H9 (cell line): ENCODE measurements at regions not wholly inside any gene's neighbourhood (a gene's known extent, or its start where the extent isn't known, plus 50 kb on each side); places are given as distances from the start of the nearest gene placed in this dataset.

Source experiments
- DNase-seq: peaks from one replicate; pipeline ENCODE4 v3.0.0-alpha.2; 2017
- H2AFZ ChIP-seq: one replicate; pipeline ENCODE4 v1.6.1; 2013; ENCODE audit warnings: mild to moderate bottlenecking, low read length, control low read depth, moderate library complexity
- H2AK5ac ChIP-seq: 2 replicates; pipeline ENCODE4 v1.6.1; 2013; ENCODE audit warnings: low read length, control low read depth, mixed read lengths; ENCODE audit not compliant: insufficient read length
- H2BK120ac ChIP-seq: one replicate; pipeline ENCODE4 v1.6.1; 2013; ENCODE audit warnings: low read depth, mild to moderate bottlenecking, low read length, control low read depth, inconsistent platforms; ENCODE audit not compliant: poor library complexity, severe bottlenecking
- H2BK12ac ChIP-seq: 2 replicates; pipeline ENCODE4 v1.6.1; 2013; ENCODE audit warnings: low read length, control low read depth, mixed read lengths, low read depth; ENCODE audit not compliant: insufficient read length
- H2BK15ac ChIP-seq: 2 replicates; pipeline ENCODE4 v1.6.1; 2013; ENCODE audit warnings: low read depth, low read length, control low read depth
- H2BK20ac ChIP-seq: one replicate; pipeline ENCODE4 v1.6.1; 2013; ENCODE audit warnings: low read depth, mild to moderate bottlenecking, low read length, control low read depth, inconsistent platforms; ENCODE audit not compliant: poor library complexity, severe bottlenecking
- H2BK5ac ChIP-seq: 2 replicates; pipeline ENCODE4 v1.6.1; 2013; ENCODE audit warnings: low read length, control low read depth, mixed read lengths; ENCODE audit not compliant: insufficient read length
- H3K14ac ChIP-seq: 2 replicates; pipeline ENCODE4 v1.6.1; 2013; ENCODE audit warnings: low read length, control low read depth; ENCODE audit not compliant: insufficient read depth
- H3K18ac ChIP-seq: 2 replicates; pipeline ENCODE4 v1.6.1; 2013; ENCODE audit warnings: low read depth, mild to moderate bottlenecking, mixed read lengths, low read length, control low read depth; ENCODE audit not compliant: insufficient read length
- H3K23ac ChIP-seq: 2 replicates; pipeline ENCODE4 v1.6.1; 2013; ENCODE audit warnings: low read length, control low read depth, mixed read lengths, low read depth; ENCODE audit not compliant: insufficient read length
- H3K23me2 ChIP-seq: 2 replicates; pipeline ENCODE4 v1.6.1; 2013; ENCODE audit warnings: low read depth, mild to moderate bottlenecking, mixed read lengths, low read length, control low read depth; ENCODE audit not compliant: insufficient read length, poor library complexity, severe bottlenecking
- H3K27ac ChIP-seq: 2 replicates; pipeline ENCODE4 v1.5.1; 2013; ENCODE audit warnings: low read length, control low read depth, mixed read lengths, low read depth; ENCODE audit not compliant: insufficient read length
- H3K27me3 ChIP-seq: 2 replicates; pipeline ENCODE4 v1.6.1; 2013; ENCODE audit warnings: low read length, control low read depth, inconsistent platforms; ENCODE audit not compliant: insufficient read depth
- H3K4ac ChIP-seq: 2 replicates; pipeline ENCODE4 v1.6.1; 2013; ENCODE audit warnings: low read depth, mild to moderate bottlenecking, control low read depth, inconsistent platforms, low read length, moderate library complexity
- H3K4me1 ChIP-seq: 2 replicates; pipeline ENCODE4 v1.6.1; 2013; ENCODE audit warnings: low read length, control low read depth, inconsistent platforms; ENCODE audit not compliant: insufficient read depth
- H3K4me2 ChIP-seq: 2 replicates; pipeline ENCODE4 v1.6.1; 2013; ENCODE audit warnings: low read length, control low read depth, mixed read lengths; ENCODE audit not compliant: insufficient read length, insufficient read depth
- H3K56ac ChIP-seq: 2 replicates; pipeline ENCODE4 v1.6.1; 2013; ENCODE audit warnings: low read depth, mild to moderate bottlenecking, mixed read lengths, low read length, control low read depth; ENCODE audit not compliant: insufficient read length
- H3K79me1 ChIP-seq: 2 replicates; pipeline ENCODE4 v1.6.1; 2013; ENCODE audit warnings: low read depth, mild to moderate bottlenecking, moderate library complexity, low read length, control low read depth, inconsistent platforms; ENCODE audit not compliant: insufficient read depth, poor library complexity, severe bottlenecking
- H3K79me2 ChIP-seq: 2 replicates; pipeline ENCODE4 v1.6.1; 2013; ENCODE audit warnings: low read length, control low read depth, inconsistent platforms; ENCODE audit not compliant: insufficient read depth
- H3K9ac ChIP-seq: 2 replicates; pipeline ENCODE4 v1.6.1; 2013; ENCODE audit warnings: low read length, control low read depth, mixed read lengths; ENCODE audit not compliant: insufficient read length; ENCODE audit errors: extremely low read depth
- H3K9me3 ChIP-seq: one replicate; pipeline ENCODE4 v1.6.1; 2013; ENCODE audit warnings: low read depth, low read length, inconsistent platforms; ENCODE audit not compliant: control insufficient read depth
- H3T11ph ChIP-seq: one replicate; pipeline ENCODE4 v1.6.1; 2013; ENCODE audit warnings: mild to moderate bottlenecking, low read length, control low read depth, inconsistent platforms
- H4K20me1 ChIP-seq: one replicate; pipeline ENCODE4 v1.6.1; 2013; ENCODE audit not compliant: control insufficient read depth, insufficient read length, insufficient read depth
- H4K5ac ChIP-seq: 2 replicates; pipeline ENCODE4 v1.6.1; 2013; ENCODE audit warnings: low read depth, mild to moderate bottlenecking, mixed read lengths, low read length, control low read depth; ENCODE audit not compliant: insufficient read length
- H4K8ac ChIP-seq: replicated peaks from 2 replicates; pipeline ENCODE4 v1.6.1; 2013; ENCODE audit warnings: low read length, control low read depth, mixed read lengths, low read depth; ENCODE audit not compliant: insufficient read length
- H4K91ac ChIP-seq: 2 replicates; pipeline ENCODE4 v1.6.1; 2013; ENCODE audit warnings: low read depth, mild to moderate bottlenecking, moderate library complexity, mixed read lengths, low read length, control low read depth; ENCODE audit not compliant: insufficient read length
- H3K27ac Mint-ChIP-seq, 3 experiments: 2 replicates in 2 of 3; 3 replicates in 1 of 3; pipeline ENCODE4 v1.8.0; 2020 to 2021; ENCODE audit warnings: mixed read lengths in 3 of 3, mild to moderate bottlenecking in 1 of 3, moderate library complexity in 1 of 3
- H3K27me3 Mint-ChIP-seq: 2 replicates; pipeline ENCODE4 v1.8.0; 2021; ENCODE audit warnings: low read depth, mild to moderate bottlenecking, moderate library complexity, mixed read lengths
- H3K36me3 Mint-ChIP-seq, 3 experiments: 2 replicates in 2 of 3; 3 replicates in 1 of 3; pipeline ENCODE4 v1.8.0; 2020 to 2021; ENCODE audit warnings: low read depth in 3 of 3, mixed read lengths in 3 of 3; ENCODE audit not compliant: insufficient read depth in 1 of 3
- H3K4me1 Mint-ChIP-seq, 2 experiments: 2 replicates each; pipeline ENCODE4 v1.8.0; 2020; ENCODE audit warnings: mixed read lengths in 2 of 2
- H3K4me3 Mint-ChIP-seq, 2 experiments: 2 replicates in 1 of 2; 3 replicates in 1 of 2; pipeline ENCODE4 v1.8.0; 2020 to 2021; ENCODE audit warnings: mild to moderate bottlenecking in 2 of 2, mixed read lengths in 2 of 2, moderate library complexity in 1 of 2
- H3K9me3 Mint-ChIP-seq, 2 experiments: 2 replicates in 1 of 2; 3 replicates in 1 of 2; pipeline ENCODE4 v1.8.0; 2020; ENCODE audit warnings: mild to moderate bottlenecking in 2 of 2, mixed read lengths in 2 of 2, moderate library complexity in 1 of 2
- CTCF ChIP-seq: fragments of 200-600 bp; sonication (generic); conservative IDR thresholded peaks from 3 replicates; pipeline ENCODE4 v1.8.0; 2021; ENCODE audit warnings: antibody characterized with exemption, mild to moderate bottlenecking
- WGBS: extraction: QIAGEN DNeasy Blood & Tissue Kit; methylation state at CpG from one replicate; pipeline ENCODE4 v1.1.7; 2013; ENCODE audit warnings: missing lambda C conversion rate, low lambda C conversion rate, mixed read lengths; ENCODE audit not compliant: insufficient read length; ENCODE audit errors: extremely low coverage; 5-methylcytosine and 5-hydroxymethylcytosine counted together

GRCh38 chr12:58750484-58750883 is 169.8 kb downstream of the LRIG3 start:
- no peak for DNase-seq

More at GRCh38 chr12:58750484-58750883, 169.8 kb downstream of the LRIG3 start:
- Histone ChIP-seq H4K20me1 (no peaks in the 10 kb centered on the region), H4K8ac (no peak overlapping the region), H2BK5ac (no peak overlapping the region), H2BK20ac (no peak overlapping the region), H2AK5ac (no peak overlapping the region), H4K5ac (no peak overlapping the region), H4K91ac (no peak overlapping the region), H3K79me2 (no peaks in the 10 kb centered on the region), H3K23ac (no peak overlapping the region), H3K4me1 (peaks cover 4% of the 10 kb centered on the region; the same call in 1 of the 2 replicates), H3K79me1 (no peaks in the 10 kb centered on the region), H3K14ac (no peak overlapping the region), H3K9ac (no peak overlapping the region), H3K56ac (no peak overlapping the region), H3K18ac (no peak overlapping the region), H3K27me3 (no peaks in the 10 kb centered on the region), H2BK120ac (no peak overlapping the region), H3T11ph (no peak overlapping the region), H3K4me2 (no peak overlapping the region), H2BK15ac (no peak overlapping the region), H3K9me3 (no peaks in the 10 kb centered on the region), H3K23me2 (no peaks in the 10 kb centered on the region), H2AFZ (no peak overlapping the region), H2BK12ac (no peak overlapping the region), H3K4ac (no peak overlapping the region), H3K27ac (no peak overlapping the region)
- peaks cover 3 to 4% of the 10 kb centered on the region in 2 experiments; a peak in 3 of 5 replicates for H3K9me3 Mint-ChIP-seq
- no CpG with 5 or more reads among the region's 3 CpGs for WGBS
- no peak for TF ChIP-seq CTCF
- peaks cover 0 to 11% (median 2%) of the 10 kb centered on the region in 3 experiments; a peak in 4 of 7 replicates for H3K36me3 Mint-ChIP-seq
- H3K4me1 Mint-ChIP-seq, result peaks cover 14 to 16% of the 10 kb centered on the region in 2 experiments
- H3K4me3 Mint-ChIP-seq, result no peak overlapping the region
- no peak overlapping the region for H3K27ac Mint-ChIP-seq
- H3K27me3 Mint-ChIP-seq, result 0 out of 2 replicates have a peak, but pooled peaks cover 1% of the 10 kb centered on the region
